GM10266 (cell line): ENCODE measurements at regions not wholly inside any gene's neighbourhood (a gene's known extent, or its start where the extent isn't known, plus 50 kb on each side); places are given as distances from the start of the nearest gene placed in this dataset.

Experiments used
- DNase-seq: peaks from one replicate; pipeline ENCODE4 v3.0.0; 2012; ENCODE audit errors: extremely low spot score
- CTCF ChIP-seq: IDR thresholded peaks from 2 replicates; pipeline ENCODE4 v1.5.1; 2012; ENCODE audit warnings: mild to moderate bottlenecking, low read depth; ENCODE audit not compliant: control insufficient read depth, insufficient read depth; ENCODE audit errors: missing control alignments

- DNase-seq: no peak
- no peak for TF ChIP-seq CTCF
Measured at GRCh38 chr14:27015065-27015464, 417.2 kb upstream of the NOVA1 start.

GRCh38 chr14:27025648-27026047 is 427.8 kb upstream of the NOVA1 start:
- DNase-seq: no peak
- TF ChIP-seq CTCF: no peak

GRCh38 chr14:27026097-27026496 is 428.3 kb upstream of the NOVA1 start:
- DNase-seq: no peak

GRCh38 chr14:27040552-27040951 is 442.7 kb upstream of the NOVA1 start:
- DNase-seq: no peak
- no peak for TF ChIP-seq CTCF

More at GRCh38 chr14:27026097-27026496, 428.3 kb upstream of the NOVA1 start:
- no peak for TF ChIP-seq CTCF

- no peak for DNase-seq
- no peak for TF ChIP-seq CTCF
Measured at GRCh38 chr14:27049701-27050100, 451.9 kb upstream of the NOVA1 start.

- DNase-seq: no peak
- TF ChIP-seq CTCF: no peak
Measured at GRCh38 chr14:27050208-27050607, 452.4 kb upstream of the NOVA1 start.

GRCh38 chr14:27056586-27056985 is 458.8 kb upstream of the NOVA1 start:
- no peak for DNase-seq
- TF ChIP-seq CTCF: no peak
